ENCODE measurements at regions not wholly inside any gene's neighbourhood (a gene's known extent, or its start where the extent isn't known, plus 50 kb on each side); places are given as distances from the start of the nearest gene placed in this dataset.
"Not testable (repeated sequence)": the region's sequence is repeated elsewhere in the genome, so short reads cannot be mapped to it uniquely, and the experiment has no call there.

DNA sequence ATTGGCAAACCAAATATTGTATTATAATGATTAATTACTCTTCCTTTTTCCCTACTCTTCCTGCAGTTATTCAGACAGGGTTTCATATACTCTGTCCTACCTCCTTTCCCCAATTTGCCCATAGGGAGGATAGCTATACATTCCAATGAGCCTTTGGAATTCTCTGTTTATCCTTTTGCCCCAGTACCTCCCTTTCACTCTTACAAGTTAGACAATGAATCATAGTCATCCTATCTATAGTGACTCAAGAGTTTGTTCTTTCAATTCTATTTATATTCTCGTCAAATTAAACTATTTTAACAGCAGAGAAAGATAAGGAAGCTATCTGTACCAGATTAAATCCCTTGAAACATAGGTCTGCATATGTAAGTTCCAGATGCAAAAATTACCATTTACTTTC, 437.5 kb downstream of the NR4A2 start:
- DNase-seq (ENCODE audit: low spot score in 2 of 2) = no peak
- Histone ChIP-seq H3K4me3 (no peak overlapping the region), H3K9me3 (no peaks in the 10 kb centered on the region), H3K27ac (no peak overlapping the region), H3K27me3 (no peaks in the 10 kb centered on the region), H3K4me1 (no peaks in the 10 kb centered on the region), H3K36me3 (no peaks in the 10 kb centered on the region)
- intact Hi-C loops (cut with DNase I) = no loop called here
- no peak for TF ChIP-seq CTCF (IDR thresholded peaks at IDR 0.05)

DNA sequence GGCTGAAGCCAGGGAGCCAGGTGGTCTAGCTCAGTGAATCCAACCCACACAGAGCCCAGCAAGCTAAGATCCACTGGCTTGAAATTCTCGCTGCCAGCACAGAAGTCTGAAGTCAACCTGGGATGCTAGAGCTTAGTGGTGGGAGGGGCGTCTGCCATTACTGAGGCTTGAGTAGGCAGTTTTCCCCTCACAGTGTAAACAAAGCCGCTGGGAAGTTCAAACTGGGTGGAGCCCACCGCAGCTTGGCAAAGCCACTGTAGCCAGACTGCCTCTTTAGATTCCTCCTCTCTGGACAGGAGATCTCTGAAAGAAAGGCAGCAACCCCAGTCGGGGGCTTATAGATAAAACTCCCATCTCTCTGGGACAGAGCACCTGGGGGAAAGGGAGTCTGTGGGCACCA, 452.1 kb downstream of the NR4A2 start:
- intact Hi-C loops (cut with DNase I); DNase-seq (ENCODE audit: low spot score in 2 of 2); H3K27me3 ChIP-seq: not testable (repeated sequence)

DNA sequence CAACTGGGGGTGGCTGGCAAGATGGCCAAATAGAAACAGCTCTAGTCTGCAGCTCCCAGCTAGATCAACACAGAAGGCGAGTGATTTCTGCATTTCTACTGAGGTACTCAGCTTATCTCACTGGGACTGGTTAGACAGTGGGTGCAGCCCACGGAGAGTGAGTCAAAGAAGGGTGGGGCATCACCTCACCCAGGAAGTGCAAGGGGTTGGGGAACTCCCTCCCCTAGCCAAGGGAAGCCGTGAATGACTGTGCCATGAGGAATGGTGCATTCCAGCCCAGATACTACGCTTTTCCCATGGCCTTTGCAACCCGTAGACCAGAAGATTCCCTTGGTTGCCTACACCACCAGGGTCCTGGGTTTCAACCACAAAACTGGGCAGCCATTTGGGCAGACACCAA, 452.6 kb downstream of the NR4A2 start:
- H3K36me3 ChIP-seq; H3K27ac ChIP-seq; H3K27me3 ChIP-seq; H3K4me1 ChIP-seq; intact Hi-C loops (cut with DNase I); H3K9me3 ChIP-seq; H3K4me3 ChIP-seq; DNase-seq (ENCODE audit: low spot score in 2 of 2): not testable (repeated sequence)

More for the DNA sequence above, 452.1 kb downstream of the NR4A2 start:
- not testable (repeated sequence) for H3K4me1 ChIP-seq, H3K4me3 ChIP-seq, H3K27ac ChIP-seq, H3K9me3 ChIP-seq, H3K36me3 ChIP-seq

DNA sequence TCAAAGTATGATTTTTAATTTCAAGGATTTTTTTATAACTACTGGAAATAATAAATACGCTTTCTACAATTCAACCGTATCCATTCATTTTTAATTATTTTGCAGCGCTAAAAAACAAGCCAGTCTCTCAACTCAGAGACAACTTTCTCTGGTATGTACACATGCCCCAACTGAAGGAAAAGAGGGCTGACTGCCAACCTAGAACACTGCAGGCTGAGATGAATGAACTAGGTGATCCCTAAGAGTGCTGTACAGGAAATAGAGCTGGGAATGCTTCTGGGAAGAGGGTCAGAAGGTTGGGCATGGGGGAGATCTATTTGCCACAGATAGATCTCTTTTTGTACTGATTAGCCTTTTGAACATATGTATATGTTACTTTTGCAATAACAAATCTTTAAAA, 460.1 kb downstream of the NR4A2 start:
- Histone ChIP-seq H3K27me3 (no peaks in the 10 kb centered on the region), H3K36me3 (no peaks in the 10 kb centered on the region), H3K4me1 (no peaks in the 10 kb centered on the region), H3K27ac (no peak overlapping the region), H3K9me3 (no peaks in the 10 kb centered on the region), H3K4me3 (no peak overlapping the region)
- TF ChIP-seq CTCF (IDR thresholded peaks at IDR 0.05) = no peak
- no peak for DNase-seq (ENCODE audit: low spot score in 2 of 2)
- intact Hi-C loops (cut with DNase I) = no loop called here

DNA sequence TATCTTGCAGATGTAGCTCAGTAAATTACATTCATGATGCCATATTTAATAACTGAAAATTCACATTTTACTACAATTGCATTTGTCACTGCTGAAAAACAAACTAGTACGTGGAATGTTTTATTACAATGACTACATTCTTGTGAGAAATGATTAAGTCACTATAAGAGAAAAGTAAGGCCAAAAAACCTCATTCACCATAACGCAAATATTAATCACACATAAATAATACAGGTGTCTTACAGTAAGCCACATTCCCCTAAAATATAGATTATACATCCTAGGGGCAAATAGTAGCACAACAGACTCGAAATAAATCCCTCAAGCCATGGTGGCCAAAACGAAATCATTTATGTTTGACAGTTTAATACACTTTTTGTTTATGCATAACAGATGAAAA, 460.6 kb downstream of the NR4A2 start:
- Histone ChIP-seq H3K4me1 (no peaks in the 10 kb centered on the region), H3K9me3 (no peaks in the 10 kb centered on the region), H3K4me3 (no peak overlapping the region), H3K27me3 (no peaks in the 10 kb centered on the region), H3K27ac (no peak overlapping the region), H3K36me3 (no peaks in the 10 kb centered on the region)
- DNase-seq (ENCODE audit: low spot score in 2 of 2) = no peak
- intact Hi-C loops (cut with DNase I) = no loop called here
- TF ChIP-seq CTCF (IDR thresholded peaks at IDR 0.05) = no peak

DNA sequence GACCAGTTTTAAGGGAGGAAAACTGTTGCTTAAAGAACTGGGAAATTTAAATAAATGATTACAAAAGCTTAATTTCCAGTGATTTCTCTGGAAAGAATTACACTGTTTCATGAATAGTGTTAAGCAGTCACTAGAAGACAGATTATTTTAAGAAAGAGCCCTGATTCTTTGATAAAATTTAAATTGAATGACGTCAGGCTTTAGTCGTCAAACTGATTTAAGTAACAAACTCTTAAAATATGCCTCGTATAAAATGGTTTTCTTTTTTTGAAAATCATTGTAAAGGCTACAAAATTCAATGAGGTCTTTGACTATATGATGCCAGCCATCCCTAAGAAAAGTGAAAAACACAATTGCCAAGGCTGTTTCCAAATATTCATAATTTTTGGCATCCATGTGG, 465.0 kb downstream of the NR4A2 start:
- no peaks in the 10 kb centered on the region for H3K4me1 ChIP-seq
- no peak for DNase-seq (ENCODE audit: low spot score in 2 of 2)
- no peak overlapping the region for H3K4me3 ChIP-seq
- no peak overlapping the region for H3K27ac ChIP-seq
- H3K9me3 ChIP-seq = no peaks in the 10 kb centered on the region
- intact Hi-C loops (cut with DNase I) = no loop called here
- no peaks in the 10 kb centered on the region for H3K27me3 ChIP-seq
- no peaks in the 10 kb centered on the region for H3K36me3 ChIP-seq
- no peak for TF ChIP-seq CTCF (IDR thresholded peaks at IDR 0.05)

- H3K4me1 ChIP-seq = no peaks in the 10 kb centered on the region
- no peak overlapping the region for H3K4me3 ChIP-seq
- H3K9me3 ChIP-seq = no peaks in the 10 kb centered on the region
- intact Hi-C loops (cut with DNase I) = no loop called here
- H3K27ac ChIP-seq = no peak overlapping the region
- no peaks in the 10 kb centered on the region for H3K36me3 ChIP-seq
- no peaks in the 10 kb centered on the region for H3K27me3 ChIP-seq
- no peak for TF ChIP-seq CTCF (IDR thresholded peaks at IDR 0.05)
- no peak for DNase-seq (ENCODE audit: low spot score in 2 of 2)
Observed at GRCh38 chr2:155866477-155866876, 466.0 kb downstream of the NR4A2 start.
